Esophagus (tissue), 2 donors: ENCODE measurements at regions not wholly inside any gene's neighbourhood (a gene's known extent, or its start where the extent isn't known, plus 50 kb on each side); places are given as distances from the start of the nearest gene placed in this dataset.

Source experiments
- H3K27ac ChIP-seq, 2 donors: one replicate each; pipeline ENCODE4 v1.5.1; 2013; ENCODE audit warnings: low read depth in 2 of 2, mild to moderate bottlenecking in 2 of 2, inconsistent platforms in 1 of 2, low read length in 1 of 2, moderate library complexity in 1 of 2
- H3K27me3 ChIP-seq, 2 donors: one replicate each; pipeline ENCODE4 v1.6.1; 2013; ENCODE audit warnings: low read length in 2 of 2, control low read depth in 1 of 2, mild to moderate bottlenecking in 1 of 2; ENCODE audit not compliant: insufficient read depth in 2 of 2, control insufficient read depth in 1 of 2
- H3K36me3 ChIP-seq, 2 donors: one replicate each; pipeline ENCODE4 v1.6.1; 2013; ENCODE audit warnings: low read length in 1 of 2; ENCODE audit not compliant: control insufficient read depth in 2 of 2, insufficient read depth in 2 of 2
- H3K4me1 ChIP-seq, 2 donors: one replicate each; pipeline ENCODE4 v1.6.1; 2013; ENCODE audit warnings: low read length in 1 of 2; ENCODE audit not compliant: control insufficient read depth in 2 of 2, insufficient read depth in 2 of 2
- H3K4me3 ChIP-seq, 2 donors: one replicate each; pipeline ENCODE4 v1.5.1; 2013; ENCODE audit warnings: low read length in 2 of 2, mild to moderate bottlenecking in 2 of 2, low read depth in 1 of 2, moderate library complexity in 1 of 2
- H3K9me3 ChIP-seq, 2 donors: one replicate each; pipeline ENCODE4 v1.6.1; 2013; ENCODE audit warnings: mild to moderate bottlenecking in 2 of 2, low read depth in 1 of 2, low read length in 1 of 2, moderate library complexity in 1 of 2; ENCODE audit not compliant: control insufficient read depth in 2 of 2, insufficient read depth in 1 of 2
- WGBS, 2 donors: extraction: QIAGEN DNeasy Blood & Tissue Kit; methylation state at CpG; one replicate each; pipeline ENCODE4 v1.1.7; 2013; 5-methylcytosine and 5-hydroxymethylcytosine counted together
- donor health status: healthy with polysubstance abuse.
- donor health status: Bipolar disorder and iron deficiency.

DNA sequence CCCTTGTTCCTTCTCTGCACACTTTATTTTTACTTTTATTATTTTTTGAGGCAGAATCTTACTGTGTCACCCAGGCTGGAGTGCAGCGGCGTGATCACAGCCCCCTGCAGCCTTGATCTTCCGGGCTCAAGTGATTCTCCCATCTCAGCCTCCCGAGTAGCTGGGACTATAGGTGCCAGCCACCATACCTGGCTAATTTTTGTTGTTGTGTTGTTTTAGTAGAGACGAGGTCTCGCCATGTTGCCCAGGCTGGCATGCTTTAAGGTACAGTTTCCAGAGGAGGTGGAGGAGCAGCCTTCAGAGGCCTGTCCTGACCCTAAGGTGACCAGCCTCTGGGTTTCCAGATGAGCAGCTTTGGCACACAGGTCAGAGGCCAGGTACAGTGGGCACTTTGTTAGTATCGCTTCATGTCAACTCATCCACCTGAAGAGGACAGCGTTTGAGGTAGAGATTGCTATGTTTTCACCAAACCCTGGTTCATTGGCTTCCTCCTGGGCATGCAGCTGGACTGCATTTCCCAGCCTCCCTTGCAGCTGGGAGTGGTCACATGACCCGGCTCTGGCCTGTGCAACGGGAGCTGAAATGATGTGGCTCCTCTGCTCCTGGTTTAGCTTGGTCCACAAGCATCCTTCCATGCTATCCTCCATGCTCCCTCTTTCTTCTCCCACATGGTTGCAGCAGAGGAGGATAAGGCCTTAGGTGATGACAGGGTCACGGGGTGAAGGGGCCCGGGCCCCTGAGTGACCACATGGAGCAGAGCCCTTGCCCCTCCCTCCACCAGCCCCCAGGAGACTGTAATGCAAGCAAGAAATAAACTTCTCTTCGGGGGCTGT is 139.3 kb upstream of the IER5L start:
- Histone ChIP-seq H3K27me3 (no peaks in the 10 kb centered on the region), H3K27ac (no peak overlapping the region), H3K4me3 (no peak overlapping the region), H3K36me3 (no peaks in the 10 kb centered on the region), H3K4me1 (peaks cover 0 to 10% of the 10 kb centered on the region in 2 donors), H3K9me3 (no peaks in the 10 kb centered on the region)
- WGBS, 2 donors, result 78% methylated on average over 13 of the region's 13 CpGs

DNA sequence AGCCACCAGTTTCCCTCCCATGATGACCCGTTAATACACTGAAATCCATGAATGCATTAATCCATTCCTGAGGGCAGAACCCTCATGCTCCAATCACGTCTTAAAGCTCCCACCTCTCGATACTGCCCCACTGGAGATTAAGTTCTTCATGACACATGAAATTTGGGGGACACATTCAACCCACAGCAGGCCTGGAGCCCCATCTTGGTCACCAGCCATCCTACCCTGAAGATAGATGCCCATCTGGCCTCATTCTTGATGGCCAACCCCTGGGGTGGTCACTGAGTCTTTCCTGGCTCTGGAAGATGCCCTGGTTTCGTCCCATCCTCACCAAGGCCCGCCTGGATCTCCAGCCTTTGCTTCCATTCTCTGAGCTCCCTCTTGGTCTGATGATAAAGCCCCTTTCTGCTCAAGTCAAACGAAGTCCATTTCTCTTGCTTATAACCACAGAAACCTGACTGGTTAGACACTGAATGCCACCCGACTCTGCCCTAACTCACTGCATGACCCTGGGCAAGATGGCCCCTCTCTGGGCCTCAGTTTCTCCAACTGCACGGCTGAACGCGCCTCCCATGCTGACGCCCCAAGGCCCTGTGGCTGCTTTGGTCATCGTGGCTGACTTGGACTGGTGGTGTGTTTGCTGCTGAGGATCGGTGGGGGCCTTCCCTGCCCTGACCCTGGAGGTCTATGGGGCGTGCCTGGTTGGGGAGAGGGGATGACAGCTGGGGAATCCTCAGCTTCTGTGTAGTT is 138.4 kb upstream of the IER5L start:
- H3K4me1 ChIP-seq, result peaks cover 0 to 10% of the 10 kb centered on the region in 2 donors

DNA sequence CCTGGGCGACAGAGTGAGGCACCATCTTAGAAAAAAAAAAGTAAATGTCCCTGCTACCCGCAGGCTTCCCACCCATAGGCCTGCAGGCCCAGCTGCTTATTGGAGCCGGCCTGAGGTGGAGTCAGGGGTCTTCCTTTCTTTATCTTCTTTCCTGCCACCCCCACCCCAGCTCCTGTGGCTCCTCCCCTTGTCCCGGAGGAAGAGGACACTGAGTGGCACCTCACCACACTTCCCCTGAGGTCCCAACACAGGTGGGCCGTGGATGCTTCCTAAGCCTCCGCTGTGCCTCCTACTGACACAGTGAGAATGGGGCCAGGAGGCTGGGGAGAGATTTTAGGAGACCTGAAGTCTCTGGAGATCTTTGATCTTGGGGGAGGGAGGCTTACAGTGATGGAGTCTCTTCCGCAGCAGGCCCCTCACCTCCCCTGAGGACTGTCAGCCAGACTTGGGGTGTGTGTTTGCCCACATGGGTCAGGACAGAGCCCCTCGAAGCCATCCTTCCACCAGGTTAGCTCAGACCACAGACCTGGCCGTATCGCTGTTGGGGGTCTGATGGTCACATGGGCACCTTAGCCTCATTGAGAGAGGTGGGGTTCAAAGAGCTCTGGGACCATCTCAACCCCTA is 135.4 kb upstream of the IER5L start:
- H3K36me3 ChIP-seq, result no peaks in the 10 kb centered on the region
- 89 to 92% methylated on average over 10 of the region's 10 CpGs for WGBS, 2 donors
- H3K9me3 ChIP-seq, result no peaks in the 10 kb centered on the region
- peaks cover 0 to 2% of the 10 kb centered on the region in 2 donors for H3K4me1 ChIP-seq
- no peak overlapping the region for H3K4me3 ChIP-seq
- no peaks in the 10 kb centered on the region for H3K27me3 ChIP-seq
- no peak overlapping the region for H3K27ac ChIP-seq

More for the DNA sequence above, 138.4 kb upstream of the IER5L start:
- H3K9me3 ChIP-seq, result no peaks in the 10 kb centered on the region
- H3K36me3 ChIP-seq, result no peaks in the 10 kb centered on the region
- H3K27ac ChIP-seq, result no peak overlapping the region
- no peaks in the 10 kb centered on the region for H3K27me3 ChIP-seq
- H3K4me3 ChIP-seq, result no peak overlapping the region
- WGBS, 2 donors, result 87 to 92% methylated on average over 14 of the region's 14 CpGs

DNA sequence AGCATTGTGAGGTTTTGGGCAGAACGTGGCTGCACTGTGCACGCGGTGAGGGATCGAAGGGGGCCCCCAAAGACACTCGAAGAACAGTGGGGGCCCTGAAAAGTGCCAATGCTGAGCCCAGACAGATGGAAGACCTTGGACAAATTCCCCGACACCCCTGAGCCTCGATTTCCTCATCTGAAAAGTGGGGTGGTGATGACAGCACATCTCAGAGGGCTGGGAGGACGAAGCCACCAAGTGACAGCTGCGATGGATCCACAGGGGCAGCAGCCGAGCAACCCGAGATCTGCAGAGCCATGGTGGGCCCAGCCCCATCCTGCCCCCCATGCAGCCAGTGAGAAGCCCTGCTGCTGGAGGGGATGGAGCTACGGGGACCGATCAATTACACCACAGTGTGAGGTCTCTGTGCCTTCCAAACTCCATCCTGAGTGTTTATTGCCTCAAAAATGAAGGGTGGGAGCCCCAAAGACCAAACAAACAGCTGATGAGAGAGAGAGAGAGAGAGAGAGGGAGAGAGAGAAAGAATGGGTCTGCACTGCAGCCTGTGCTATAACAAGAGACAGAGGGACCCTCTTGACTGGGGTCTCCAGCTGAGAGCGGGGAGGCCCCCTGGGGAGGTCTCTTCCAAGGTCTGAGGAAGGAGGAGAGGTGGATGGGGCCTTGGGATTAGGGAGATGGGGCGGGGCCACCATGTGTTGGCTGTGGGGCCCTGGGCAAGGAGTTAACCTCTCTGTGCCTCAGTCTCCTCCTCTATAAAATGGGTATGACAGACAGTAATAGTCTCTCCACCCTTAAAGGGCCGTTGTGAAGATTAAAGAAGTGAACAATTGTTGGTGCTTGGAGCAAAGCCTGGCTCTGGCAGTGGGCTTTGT is 134.4 kb upstream of the IER5L start:
- Histone ChIP-seq H3K27me3 (no peaks in the 10 kb centered on the region), H3K36me3 (no peaks in the 10 kb centered on the region), H3K9me3 (no peaks in the 10 kb centered on the region), H3K4me1 (peaks cover 0 to 2% of the 10 kb centered on the region in 2 donors), H3K4me3 (no peak overlapping the region), H3K27ac (no peak overlapping the region)
- 82 to 86% methylated on average over 16 of the region's 16 CpGs for WGBS, 2 donors

DNA sequence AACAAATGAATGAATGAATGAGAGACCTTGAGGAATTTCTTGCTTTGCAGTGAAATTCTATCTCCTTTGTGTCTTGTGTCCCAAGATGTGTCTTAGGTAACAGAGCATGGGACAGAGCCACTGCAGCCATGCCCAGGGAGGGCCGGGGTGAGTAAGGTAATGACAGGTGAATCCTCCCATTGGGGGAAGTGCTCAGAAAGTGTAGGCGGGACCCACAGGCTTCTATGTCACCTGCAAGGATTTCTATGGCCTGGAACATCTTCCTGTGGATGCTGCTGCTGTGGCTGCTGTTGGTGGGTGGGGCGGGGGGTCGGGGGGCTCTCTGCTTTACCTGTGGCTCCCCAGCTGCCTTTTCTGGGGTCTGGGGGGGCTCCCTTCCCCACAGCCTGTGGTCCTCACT is 133.6 kb upstream of the IER5L start:
- WGBS, 2 donors, result 75 to 80% methylated on average over 4 of the region's 4 CpGs

DNA sequence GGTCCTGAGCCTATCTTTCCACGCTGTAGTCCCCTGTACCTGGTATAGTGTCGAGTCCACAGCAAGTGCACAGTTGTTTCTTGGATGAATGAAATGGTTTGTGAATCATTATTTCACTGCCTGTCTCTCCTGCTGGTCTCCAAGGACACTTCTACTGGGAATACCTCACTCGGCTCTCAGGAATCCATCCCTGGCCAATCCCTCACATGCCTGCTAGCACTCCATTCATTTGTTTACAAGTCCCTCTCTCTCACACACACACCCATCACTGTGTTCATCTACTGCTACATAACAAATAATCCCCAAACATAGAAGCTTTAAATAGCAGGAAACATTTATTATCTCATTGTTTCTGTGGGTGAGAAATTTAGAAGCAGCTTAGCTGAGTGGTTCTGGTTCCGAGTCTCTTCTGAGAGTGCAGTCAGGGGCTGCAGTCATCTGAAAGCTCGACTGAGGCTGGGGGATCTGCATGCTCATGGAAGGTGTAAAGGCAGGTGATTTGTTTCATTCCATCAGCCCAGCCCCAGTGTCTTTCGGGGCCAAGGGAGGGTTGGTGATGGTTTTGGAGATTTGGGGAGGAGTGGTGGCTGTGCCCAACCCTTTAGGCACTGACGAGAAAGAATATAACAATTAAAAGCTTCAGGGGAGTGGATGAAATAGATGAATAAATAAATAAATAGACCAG is 132.7 kb upstream of the IER5L start:
- 89 to 91% methylated on average over 7 of the region's 7 CpGs for WGBS, 2 donors
- H3K36me3 ChIP-seq, result no peaks in the 10 kb centered on the region
- no peak overlapping the region for H3K4me3 ChIP-seq
- H3K27me3 ChIP-seq, result no peaks in the 10 kb centered on the region
- no peaks in the 10 kb centered on the region for H3K4me1 ChIP-seq
- H3K27ac ChIP-seq, result no peak overlapping the region
- H3K9me3 ChIP-seq, result no peaks in the 10 kb centered on the region

More for the DNA sequence above, 133.6 kb upstream of the IER5L start:
- Histone ChIP-seq H3K36me3 (no peaks in the 10 kb centered on the region), H3K4me1 (peaks cover 0 to under 1% of the 10 kb centered on the region in 2 donors), H3K27ac (no peak overlapping the region), H3K9me3 (no peaks in the 10 kb centered on the region), H3K4me3 (no peak overlapping the region), H3K27me3 (no peaks in the 10 kb centered on the region)

DNA sequence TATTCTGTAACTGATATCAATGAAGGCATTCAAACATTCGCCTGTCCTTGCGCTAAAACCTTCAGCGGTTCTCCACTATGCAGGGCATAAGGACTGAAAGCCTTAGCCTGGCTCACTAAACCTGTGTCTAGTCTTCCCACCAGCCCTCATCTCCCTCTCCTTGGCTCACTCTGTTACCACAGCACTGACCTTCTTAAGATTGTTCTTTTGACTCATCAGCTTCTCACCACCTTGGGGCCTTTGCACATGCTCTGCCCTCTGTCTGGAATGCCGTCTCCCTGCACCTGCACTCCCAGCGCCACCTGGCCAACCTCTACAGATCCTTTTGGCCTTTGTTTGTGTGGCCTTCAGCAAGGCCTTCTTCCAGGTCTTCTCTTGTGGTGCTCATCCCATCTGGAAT is 131.8 kb upstream of the IER5L start:
- Histone ChIP-seq H3K27me3 (no peaks in the 10 kb centered on the region), H3K4me3 (no peak overlapping the region), H3K27ac (no peak overlapping the region), H3K9me3 (no peaks in the 10 kb centered on the region), H3K36me3 (no peaks in the 10 kb centered on the region), H3K4me1 (no peaks in the 10 kb centered on the region)
- WGBS, 2 donors, result 91 to 94% methylated on average over 5 of the region's 5 CpGs

DNA sequence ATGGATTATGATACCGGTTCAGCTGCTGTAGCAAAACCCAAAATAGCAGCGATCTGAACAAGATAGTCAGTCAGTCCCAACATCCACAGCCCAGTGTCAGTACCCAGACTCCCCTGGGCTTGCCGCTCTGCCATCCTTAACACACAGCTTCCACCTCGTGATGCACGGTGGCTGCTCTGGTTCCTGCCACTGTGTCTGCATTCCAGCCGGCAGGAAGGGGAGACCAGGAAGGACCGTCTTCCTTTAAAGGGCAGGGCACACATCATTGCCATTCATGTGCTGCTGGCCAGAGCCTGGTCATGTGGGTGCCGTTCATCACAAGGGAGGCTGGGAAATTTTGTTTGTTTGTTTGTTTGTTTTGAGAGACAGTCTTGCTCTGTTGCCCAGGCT is 131.0 kb upstream of the IER5L start:
- 92 to 93% methylated on average over 8 of the region's 8 CpGs for WGBS, 2 donors
- H3K27ac ChIP-seq, result no peak overlapping the region

More for the DNA sequence above, 131.0 kb upstream of the IER5L start:
- Histone ChIP-seq H3K4me3 (no peak overlapping the region), H3K4me1 (no peaks in the 10 kb centered on the region), H3K9me3 (no peaks in the 10 kb centered on the region), H3K27me3 (no peaks in the 10 kb centered on the region), H3K36me3 (no peaks in the 10 kb centered on the region)
